HG03280 (cell line): ENCODE measurements at regions not wholly inside any gene's neighbourhood (a gene's known extent, or its start where the extent isn't known, plus 50 kb on each side); places are given as distances from the start of the nearest gene placed in this dataset.

Source experiments
- ATAC-seq: cut with Tn5 transposase; IDR thresholded peaks from one replicate; pipeline ENCODE4 v1.9.1; 2021; ENCODE audit warnings: mild to moderate bottlenecking, moderate library complexity; ENCODE audit not compliant: unreplicated experiment

DNA sequence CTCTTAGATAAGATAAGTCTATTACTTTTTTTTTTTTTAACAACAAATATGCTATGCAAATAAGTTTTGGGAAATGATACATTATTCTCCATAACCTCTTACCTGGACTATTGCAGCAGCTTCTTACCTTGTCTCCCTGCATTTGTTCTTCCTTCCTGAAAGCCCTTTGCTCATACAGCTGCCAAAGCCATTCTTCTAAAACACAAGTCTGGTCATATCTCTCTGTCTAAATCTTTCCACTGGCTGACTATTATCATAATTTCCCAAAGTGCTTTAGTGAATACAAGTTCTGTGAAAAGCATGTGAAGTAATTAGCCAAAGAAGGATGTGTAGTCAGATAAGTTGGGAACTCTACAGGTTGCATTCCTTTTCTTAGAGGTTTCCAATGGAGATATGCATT, 115.4 kb upstream of the CNTLN start:
- ATAC-seq, result no peak

DNA sequence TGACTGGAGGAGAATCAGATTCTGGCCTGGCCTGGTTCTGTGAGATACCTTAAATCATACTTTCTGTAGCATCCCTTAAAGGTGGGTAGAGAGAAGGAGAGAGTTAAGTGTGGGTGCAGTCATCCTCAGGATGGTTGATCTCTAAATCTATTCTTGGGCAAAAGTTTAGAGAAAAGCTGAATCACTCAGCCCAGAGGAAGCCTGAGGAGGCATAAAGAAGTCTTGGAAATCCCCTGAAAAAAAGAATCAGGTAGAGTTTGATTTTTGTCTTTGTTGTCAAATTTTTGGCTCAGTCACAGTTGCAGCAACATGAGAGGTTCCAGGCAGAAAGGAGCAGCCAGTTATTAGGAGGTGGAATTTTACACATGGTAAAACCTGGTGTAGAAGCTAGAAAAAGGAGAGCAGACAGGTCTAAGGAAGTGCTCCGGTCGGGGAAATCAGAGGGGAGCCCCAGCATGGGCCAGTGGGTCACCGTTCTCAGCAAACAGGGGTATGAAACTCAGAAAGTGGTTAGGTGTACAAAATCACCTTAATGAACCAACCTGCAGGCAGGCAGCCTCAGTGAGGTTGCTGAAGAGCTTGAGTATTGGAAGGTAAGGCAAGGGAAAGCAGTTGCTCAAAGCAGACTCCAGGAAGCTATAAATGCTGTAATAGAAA, 116.2 kb upstream of the CNTLN start:
- ATAC-seq, result no peak

DNA sequence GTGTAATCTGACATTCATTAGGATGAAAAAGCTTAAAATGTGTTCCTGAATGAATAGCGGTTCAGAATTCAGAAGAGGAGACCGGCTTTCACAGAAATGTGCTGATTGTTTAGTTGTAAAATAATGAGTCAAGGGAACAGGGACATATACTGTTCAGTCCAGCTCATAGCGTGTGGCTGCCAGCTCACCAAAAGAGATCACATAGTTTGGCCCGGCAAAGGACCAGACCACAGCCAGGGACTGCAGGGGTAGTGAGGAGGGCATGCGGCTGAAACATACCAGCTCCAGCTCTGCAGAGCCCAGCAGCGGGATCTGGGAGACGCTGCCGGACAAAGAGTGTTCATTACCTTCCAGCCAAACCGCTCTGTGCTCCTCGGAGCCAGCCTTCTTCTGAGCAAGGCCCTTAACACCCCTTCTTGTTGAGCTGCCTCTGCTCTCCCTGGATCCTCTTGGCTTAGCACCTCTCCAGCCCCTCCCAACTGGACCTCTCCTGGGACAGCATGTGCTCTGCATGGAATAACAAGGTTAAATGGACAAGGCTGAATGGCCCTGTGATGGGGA, 116.8 kb upstream of the CNTLN start:
- no peak for ATAC-seq

DNA sequence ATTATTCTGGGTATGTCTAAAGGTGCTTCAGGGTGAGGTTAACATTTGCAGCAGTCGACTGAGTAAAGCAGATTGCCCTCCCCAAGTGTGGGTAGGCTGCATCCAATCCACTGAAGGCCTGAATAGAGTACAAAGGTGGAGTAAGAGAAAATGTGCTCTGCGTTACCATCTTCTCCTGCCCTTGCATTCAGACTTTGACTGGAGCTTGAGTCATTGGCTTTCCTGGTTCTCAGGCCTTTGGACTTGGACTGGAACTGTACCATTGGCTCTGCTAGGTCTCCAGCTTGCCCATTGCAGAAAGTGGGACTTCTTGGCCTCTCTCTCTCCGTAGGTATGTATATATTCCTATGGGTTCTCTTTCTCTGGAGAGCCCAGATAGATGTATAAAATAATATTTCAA, 120.9 kb upstream of the CNTLN start:
- ATAC-seq, result no peak

DNA sequence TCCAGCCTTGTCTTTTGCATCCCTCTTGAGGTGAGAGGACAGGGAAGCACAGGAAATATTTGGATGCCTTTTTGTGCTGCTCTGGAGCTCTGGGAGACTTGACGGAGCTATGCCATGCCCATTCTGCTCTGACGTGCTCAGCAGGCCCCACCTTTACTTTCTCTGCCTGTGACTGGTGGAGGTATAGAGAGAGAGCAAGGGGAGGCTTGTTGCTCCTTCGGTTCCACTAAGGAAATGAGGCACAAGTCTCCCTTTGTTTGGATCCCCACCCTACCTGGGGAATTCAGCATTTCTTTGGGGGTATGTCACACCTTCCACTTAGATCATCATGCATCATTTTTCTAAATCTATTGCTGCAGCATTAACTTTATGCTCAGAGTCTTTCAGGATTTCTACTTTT, 121.8 kb upstream of the CNTLN start:
- no peak for ATAC-seq

DNA sequence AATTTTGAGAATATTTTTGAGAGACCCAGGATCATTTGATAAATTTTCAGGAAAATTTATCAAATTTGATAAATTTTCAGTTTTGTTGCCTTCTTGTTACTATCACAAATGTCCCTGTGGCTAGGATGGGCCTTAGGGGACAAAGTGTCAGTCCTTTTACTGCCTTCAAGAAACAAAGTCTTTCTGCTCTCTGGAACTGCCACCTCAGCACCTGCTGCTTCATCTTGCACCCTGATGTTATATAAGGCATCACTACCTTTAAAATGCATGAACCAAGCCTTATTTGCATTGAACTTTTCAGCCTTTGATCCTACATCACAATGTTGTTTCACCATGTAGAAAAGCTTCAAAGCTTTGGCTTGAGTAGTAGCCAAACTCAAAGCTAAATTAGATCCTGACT, 123.0 kb upstream of the CNTLN start:
- no peak for ATAC-seq

DNA sequence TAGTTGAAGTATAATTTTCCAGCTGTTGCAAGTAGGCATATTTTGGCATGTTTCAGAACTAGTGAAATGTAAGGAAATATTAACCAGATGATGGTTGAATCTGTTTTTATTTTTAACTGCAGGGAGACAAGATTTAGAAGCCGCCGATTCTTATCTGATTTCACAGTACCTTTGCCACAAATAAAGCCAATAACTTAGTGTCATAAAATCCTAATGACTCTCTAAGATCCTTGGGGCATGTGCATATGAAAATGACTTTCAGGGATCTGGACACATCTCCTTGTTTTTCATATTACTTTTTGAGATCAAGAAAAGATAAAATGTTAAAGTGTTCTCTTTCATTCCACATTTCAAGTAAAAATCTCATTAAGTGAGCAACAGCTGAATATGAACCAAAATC, 125.8 kb upstream of the CNTLN start:
- no peak for ATAC-seq

DNA sequence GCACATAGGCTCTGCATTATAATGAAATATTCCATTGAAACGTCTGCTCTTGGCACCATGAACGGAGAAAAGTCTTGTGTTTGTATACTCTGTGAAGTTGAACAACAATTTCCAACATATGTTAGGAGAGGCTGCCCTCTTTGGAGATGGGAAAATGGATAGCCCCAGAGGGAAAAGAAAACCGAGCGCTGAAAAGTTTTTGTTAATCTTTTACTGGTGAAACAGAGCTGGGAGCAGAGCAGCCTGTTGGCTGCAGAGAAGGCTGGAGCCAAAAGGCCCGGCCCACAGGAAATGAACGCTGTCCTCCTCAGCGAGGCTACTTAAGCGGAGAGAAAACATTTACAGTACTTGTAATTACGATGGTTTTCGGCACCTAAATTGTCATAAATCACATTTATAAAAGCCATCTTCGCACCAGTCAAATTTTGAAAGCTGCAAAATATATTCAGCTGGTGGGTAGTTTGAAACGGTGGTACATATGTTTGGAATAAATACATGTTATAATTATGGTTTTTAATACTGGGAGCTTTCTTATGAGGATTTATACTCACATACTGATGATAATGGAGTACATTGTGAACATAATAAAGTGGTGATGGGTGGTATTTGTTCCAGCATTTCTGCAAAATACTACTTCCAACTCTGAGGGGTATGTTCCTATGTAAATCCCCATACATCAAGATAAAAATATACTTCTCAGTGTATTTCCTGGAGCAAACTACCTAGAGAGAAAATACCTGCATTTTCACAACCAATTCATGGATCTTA, 129.6 kb upstream of the CNTLN start:
- ATAC-seq, result no peak

DNA sequence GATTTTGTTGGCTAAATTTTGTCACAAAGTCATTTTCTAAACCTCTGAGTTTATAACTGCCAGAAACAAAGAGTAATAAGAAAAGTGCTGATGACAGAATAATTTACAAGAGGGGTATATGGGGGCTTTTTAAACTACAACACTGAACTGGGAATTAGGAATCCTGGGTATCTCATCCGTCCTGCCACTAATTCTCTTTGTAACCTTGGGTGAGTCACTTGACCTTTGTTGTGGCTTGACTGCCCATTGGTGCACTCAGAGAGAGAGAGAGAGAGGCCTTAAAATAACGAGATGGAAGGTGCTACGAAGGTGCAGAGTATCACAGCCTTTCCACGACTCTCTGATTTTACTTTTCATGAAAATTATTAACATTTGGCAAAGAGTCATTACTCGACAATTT, 130.3 kb upstream of the CNTLN start:
- ATAC-seq, result no peak

DNA sequence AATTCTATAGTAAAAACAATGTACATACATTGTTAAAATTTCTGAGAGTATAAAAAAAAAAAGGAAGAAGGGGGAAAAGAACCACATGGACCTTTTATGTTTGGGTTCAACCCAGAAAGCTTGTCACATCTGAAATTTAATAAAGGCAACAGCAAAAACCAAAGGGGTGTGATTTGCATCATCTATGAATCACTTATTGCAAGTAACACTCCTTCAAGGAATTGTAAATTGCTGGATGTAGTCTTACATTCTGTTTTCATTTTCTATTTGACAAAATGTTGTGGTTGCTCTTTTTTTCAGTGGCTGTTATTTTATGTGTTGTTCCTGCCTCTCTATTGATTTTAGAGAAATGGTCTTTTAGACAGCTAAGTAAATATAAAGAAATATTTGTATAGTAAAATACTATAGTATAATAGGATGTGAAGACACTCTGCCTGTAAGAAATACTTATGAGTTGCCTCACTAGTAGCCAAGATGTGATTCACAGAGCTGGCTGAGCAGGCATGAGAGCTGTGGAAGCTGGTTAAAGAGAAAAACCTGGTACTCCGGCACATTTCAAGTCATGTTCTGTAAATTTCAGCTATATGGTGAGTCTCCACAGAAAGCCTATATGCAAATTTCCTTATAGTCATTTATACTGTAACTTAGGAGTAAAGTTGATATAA, 131.1 kb upstream of the CNTLN start:
- no peak for ATAC-seq

DNA sequence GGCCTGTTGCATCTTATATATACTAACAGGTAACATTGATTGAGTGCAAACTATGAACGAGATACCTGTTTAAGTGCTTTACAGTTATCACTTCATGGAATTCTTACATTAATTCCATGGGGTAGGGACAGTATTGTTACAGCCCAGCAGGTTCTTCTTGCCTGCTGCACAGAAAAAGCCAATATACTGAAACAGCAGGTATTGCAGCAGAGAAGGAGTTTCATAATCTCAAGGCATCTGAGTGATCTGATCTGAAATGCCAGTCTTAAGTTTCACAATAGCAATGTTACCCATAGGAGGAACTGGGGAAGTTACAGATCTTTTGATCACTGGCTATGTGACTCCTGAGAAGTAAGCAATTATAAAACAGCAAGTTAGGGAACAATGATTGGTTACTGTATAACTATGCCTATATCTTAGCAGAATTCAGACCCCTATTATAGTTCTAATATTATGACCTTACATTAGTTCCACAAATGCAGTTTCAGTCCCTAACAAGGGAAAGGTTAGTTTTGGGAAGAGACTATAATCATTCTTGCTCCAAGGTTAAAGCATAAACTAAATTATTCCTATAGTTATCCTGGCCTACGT, 126.5 kb upstream of the BNC2 start:
- ATAC-seq, result no peak

DNA sequence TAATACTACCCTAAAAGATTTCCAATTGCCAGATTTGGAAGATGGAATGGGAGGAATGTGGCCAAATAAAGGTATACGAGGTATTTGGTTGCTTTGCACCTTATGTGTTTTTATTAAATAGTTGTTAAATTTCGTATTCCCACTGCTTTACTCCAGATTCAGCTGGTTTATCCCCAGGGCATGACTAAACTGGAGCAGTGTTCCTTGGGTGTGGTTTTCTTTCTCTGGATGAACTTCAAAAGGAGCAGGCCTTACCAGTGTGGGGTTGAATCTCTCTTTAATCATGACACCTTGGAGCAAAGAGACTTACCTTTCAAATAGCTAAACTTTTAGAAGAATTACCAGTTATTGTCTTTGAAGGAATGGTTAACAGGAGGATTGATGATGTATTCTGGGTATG, 121.7 kb upstream of the BNC2 start:
- no peak for ATAC-seq

DNA sequence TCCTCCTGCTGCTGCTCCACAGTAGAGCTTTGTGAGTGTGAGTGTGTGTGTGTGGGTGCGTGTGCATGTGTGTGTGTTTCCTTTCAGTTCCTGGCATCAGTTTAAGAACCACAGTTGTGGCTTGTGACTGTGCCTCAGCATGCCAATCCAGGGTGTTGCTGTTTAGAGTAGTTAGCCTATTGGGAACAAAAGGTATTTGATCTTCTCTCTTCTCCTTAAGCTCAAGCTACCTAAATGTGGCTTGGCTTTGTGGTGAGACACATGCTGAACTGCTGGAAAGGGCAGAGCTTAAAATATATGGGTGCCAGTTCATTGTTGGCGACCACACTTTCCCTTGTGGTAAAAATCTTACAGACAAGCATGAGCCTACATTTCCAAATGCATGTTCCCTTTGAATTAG, 116.6 kb upstream of the BNC2 start:
- no peak for ATAC-seq

DNA sequence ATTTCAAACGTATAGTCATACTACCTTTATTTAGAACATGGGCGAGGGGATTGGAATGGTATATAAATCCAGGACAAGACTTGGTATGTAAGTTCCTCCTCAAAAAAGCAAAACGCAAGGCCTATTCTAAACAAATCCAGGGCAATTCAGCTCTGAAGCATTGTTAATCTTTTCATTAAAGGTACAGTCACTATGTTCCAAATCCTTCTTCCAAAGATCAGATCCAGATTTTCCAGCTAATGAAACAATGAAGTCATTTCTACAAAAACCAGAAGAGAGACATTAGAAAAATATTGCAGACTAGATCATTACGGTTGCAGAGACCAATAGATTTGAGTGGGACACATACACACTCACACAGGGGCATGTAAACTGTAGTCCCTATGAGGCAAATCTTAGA, 116.1 kb upstream of the BNC2 start:
- no peak for ATAC-seq

DNA sequence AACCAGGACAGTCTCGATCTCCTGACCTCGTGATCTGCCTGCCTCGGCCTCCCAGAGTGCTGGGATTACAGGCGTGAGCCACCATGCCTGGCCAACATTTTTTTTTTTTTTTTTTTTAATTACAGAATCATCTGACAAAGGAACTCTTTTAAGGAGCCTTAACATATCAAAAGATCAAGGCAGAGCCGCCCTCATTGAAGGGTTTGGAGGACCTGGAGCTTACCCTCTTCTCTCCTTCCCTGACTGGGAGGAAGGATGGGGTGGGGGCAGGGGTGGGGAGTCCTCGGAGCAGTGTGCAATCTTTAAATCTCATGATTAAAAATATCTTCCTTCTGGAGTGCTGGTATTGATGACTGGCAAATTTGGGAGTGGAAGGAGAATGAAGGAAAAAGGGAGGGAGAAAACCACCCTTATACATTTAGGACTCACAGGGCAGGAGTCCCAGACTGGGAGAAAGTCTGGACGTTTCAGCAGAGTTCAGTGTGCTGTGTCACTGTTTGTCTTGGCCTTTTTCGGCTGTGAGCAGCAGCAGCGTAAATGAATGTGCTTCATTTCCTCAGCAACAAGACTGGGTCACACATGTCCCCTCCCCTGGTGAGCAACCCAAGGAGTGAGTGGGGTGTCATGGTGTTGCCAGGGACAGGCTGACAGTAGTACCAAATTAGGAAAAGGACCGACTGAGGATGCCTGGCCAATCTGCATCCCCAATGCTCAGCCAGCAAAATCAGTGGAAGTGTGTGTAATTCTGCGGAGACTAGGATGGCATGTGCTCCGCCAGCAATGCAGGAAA, 115.3 kb upstream of the BNC2 start:
- ATAC-seq, result no peak

DNA sequence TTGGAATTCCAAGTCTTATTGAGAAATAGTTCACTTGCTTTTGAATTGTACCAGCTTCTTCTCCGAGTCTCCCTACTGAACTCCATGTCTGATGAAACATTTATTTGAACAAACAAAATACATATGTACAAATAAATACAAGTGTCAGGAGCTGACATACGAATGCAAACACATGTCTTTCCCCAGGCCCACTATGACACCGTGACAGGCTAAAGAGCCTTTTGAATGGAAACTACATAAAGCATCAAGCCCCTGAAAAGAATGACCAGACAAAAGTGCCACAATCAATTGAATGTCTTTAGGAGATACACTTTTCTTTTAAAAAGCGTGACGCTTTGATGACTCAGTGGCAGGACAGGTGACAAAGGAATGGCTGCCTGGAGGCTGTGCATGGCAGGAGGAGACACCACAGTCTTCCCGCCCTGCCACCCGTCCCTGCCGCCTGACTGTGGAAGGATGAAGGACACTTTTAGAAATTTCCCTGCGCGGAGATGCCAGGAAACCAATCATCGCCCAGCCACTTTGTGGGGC, 112.4 kb upstream of the BNC2 start:
- no peak for ATAC-seq

DNA sequence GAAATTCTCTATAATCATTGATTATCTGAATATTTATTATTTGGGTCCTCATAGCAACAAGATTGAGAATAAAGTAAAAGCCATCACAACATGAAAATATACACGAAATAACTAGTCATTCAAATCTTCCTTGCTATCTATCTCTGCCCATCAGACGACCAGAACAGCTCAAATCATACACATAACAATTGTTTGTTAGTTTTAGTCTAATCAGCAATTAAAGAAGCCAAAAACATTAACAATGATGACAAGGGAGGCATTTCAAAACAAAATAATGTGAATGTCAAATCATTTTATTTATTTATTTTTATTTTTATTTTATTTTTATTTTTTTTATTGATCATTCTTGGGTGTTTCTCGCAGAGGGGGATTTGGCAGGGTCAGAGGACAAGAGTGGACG, 106.0 kb upstream of the BNC2 start:
- no peak for ATAC-seq

DNA sequence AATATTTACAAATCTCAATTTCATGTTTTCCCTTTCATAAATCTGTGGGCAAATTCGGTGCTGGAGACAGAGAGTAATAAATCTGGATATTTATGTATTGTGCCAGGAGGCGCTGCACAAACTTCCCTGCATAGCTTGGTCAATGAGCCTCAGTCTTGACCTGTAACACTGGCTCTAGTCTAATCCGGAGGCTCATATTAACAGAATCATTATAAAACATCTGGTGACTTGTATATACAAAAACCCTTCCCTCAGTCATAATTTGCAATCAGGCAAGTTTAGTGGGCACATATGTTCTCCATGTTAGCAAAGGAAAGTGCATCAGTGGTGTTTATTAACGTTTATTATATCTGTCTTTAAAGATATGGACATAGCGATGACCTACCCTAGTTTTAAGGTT, 104.0 kb upstream of the BNC2 start:
- ATAC-seq, result no peak

DNA sequence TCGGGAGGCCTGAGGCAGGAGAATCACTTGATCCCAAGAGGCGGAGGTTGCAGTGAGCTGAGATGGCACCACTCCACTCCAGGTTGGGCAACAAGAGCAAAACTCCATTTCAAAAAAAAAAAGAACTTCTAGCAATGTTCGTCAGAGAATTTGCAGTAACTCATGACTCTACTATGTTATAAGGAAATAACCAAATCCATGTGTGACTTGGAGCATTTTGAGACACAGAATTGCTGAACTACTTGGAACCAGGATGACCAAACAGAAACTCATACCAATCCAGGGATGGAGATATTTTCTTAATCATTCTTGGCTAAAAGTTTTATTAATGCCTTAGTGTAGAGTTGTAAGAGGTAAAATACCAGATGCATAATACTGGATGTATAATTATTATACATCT, 99.9 kb upstream of the BNC2 start:
- ATAC-seq, result no peak

DNA sequence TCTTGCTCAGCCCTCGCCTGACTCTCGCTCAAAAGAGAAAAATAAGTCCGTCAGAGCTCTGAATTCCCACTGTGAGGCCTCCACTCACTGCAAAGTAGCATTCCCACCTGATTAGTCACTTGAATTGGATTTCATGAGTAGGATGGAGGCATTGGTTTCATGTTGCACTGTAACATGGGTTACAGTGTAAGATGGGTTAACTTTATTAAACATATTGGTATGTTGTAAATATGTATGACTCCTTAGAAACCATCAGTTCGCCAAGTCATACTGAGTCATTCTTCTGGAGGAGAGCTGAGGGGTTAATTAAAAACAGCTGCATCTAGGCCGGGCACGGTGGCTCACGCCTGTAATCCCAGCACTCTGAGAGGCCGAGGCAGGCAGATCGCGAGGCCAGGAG, 93.8 kb upstream of the BNC2 start:
- no peak for ATAC-seq

DNA sequence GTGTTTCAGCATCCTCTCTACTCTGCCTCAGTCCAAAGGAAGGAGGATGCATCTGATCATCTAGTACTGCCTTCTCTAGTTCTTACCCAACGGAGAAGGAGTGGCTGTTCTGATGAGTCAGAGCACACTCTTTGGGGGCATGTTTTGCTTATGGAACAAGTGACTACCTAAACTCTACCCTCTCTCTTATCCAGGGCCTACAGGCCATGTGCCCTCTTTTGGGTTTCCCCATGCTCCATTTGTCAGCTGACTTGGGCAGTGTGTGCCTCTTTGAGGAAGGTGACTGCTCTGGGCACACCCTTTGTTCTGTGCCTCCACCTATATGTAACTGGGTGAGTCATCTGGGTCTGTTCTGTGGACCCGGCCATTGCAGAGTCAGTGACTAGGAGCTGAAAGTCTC, 89.6 kb upstream of the BNC2 start:
- no peak for ATAC-seq
